Loucy (cell line): ENCODE measurements at regions not wholly inside any gene's neighbourhood (a gene's known extent, or its start where the extent isn't known, plus 50 kb on each side); places are given as distances from the start of the nearest gene placed in this dataset.

Source experiments
- CTCF ChIP-seq: fragments of 200-600 bp; sonication (generic); conservative IDR thresholded peaks from 2 replicates; pipeline ENCODE4 v1.5.1; 2014; ENCODE audit warnings: mild to moderate bottlenecking, antibody characterized with exemption, low read length
- EZH2phosphoT487 ChIP-seq: fragments of 200-600 bp; IDR thresholded peaks from 2 replicates; pipeline ENCODE4 v1.6.1; 2018; ENCODE audit warnings: antibody characterized with exemption, mild to moderate bottlenecking, moderate library complexity, borderline replicate concordance

GRCh38 chr5:67490543-67491321 is 294.1 kb upstream of the CD180 start:
- no peak for TF ChIP-seq CTCF
- no peak for TF ChIP-seq EZH2phosphoT487
